Ramos (cell line): ENCODE measurements at regions not wholly inside any gene's neighbourhood (a gene's known extent, or its start where the extent isn't known, plus 50 kb on each side); places are given as distances from the start of the nearest gene placed in this dataset.
"Not testable (repeated sequence)": the region's sequence is repeated elsewhere in the genome, so short reads cannot be mapped to it uniquely, and the experiment has no call there.

Experiments used
- in situ Hi-C: fragments of 300-500 bp; cut with MboI; formaldehyde crosslinking; loops from one replicate; pipeline ENCODE4 v1.14.3; 2022; ENCODE audit warnings: low sequenced_read_pairs; ENCODE audit not compliant: unreplicated experiment

DNA sequence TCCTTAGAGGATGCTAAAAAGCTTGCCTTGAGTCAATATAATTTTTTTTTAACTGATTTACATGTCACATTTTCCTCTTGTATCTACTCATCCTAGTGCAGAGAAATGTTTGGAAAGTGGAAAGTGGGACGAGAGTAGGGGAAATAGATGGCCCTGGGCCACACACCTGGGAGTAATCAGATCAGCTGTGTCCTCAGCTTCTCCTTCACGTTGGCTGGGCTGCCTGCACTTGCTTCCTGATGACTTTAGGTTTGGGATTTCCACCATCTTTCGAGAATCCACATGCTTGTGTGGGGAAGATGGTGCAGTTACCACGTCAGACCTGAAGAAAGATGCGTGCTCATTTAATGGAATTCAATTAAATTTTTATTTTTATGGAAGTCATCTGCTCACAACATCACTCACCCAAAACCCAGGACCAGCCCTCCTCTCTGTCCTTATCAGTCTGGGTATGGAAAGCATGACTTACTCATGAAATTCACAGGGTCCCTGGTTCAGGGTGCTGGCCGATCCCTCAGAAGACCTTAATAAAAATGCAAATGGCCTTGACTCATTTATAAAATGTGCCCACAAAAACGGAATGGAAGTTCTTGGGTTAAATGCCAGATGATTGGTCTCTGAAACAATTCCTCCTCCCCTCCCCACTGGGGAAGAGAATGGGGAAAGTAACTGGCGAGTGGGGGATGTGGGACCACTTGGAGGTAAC lies 74.5 kb upstream of the TIAM2 start:
- in situ Hi-C loops, result loop anchor here (10.0 kb wide), 1 partner anchor 246 kb away; no protein-coding TSS in a partner anchor

DNA sequence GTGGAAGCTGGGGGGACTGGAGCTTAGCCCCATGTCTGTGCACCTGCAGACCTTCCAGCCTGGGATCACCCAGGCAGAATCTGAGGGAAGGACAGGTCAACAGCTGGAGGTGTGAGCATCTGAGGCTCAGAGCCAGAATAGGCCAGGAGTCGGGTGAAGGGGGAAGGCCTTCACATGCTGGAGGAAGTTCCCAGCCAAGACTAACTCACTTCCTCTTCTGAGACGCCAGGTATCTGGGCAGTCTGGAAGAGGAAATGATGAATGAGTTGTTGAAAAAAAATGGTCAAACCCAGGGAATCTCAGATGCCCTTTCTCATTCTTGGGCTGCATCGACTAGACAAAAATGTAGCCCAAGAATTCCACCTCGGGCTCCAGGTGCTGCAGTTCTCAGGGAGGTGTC lies 73.6 kb upstream of the TIAM2 start:
- in situ Hi-C loops, result loop anchor here (10.0 kb wide), 1 partner anchor 247 kb away; no protein-coding TSS in a partner anchor

DNA sequence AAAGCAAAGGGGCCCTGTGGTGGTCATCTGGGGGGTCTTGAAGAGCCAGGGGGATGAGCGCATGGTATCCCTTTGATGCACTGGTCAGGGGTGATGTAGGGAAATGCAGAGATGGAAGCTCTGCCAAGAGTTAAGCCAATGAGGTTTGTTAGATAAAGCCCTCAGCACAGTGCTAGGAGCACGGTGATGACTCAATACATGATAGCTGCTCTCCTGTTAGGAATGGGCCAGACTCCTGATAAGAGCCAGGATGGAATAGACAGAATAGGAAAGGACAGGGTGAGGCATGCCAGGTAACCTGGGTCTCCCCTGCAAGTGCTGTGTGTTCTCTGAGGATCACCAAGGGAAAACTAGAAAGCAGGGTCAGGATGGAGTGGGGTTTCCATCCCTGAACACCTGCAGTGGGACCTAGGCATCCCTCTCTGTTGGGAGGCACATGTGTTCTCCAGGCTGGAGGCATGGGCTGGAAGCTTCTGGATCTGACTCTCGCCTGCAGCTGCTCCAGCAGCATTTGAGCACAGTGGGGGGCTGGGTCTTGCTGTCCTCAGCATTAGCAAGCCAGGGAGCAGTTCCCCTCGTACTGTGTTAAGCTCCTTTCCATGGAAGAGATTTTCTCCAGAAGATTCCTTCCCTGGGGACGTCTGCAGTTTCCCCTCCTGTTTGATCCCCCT lies 71.8 kb upstream of the TIAM2 start:
- in situ Hi-C loops, result loop anchor here (10.0 kb wide), 1 partner anchor 249 kb away; no protein-coding TSS in a partner anchor

DNA sequence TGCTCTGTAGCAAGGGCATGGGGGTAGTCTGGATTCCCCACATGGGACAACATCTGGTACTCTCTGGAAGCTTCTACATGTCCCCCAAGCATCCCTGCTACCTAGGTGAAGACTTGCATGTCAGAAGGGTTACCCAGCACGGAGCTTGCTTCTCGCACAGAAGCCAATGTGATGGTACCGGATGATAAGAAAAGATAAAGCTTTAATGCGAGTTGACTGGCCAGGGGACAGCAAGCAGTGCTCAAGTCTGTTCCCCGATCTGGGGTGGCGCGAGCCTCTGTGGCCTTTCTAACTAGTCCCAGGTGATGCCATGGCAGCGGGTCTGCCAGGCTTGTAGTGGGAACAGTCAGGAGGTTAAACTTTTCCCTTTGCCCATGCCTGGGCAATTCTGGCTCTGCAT lies 70.0 kb upstream of the TIAM2 start:
- in situ Hi-C loops, result loop anchor here (10.0 kb wide), 1 partner anchor 250 kb away; no protein-coding TSS in a partner anchor

DNA sequence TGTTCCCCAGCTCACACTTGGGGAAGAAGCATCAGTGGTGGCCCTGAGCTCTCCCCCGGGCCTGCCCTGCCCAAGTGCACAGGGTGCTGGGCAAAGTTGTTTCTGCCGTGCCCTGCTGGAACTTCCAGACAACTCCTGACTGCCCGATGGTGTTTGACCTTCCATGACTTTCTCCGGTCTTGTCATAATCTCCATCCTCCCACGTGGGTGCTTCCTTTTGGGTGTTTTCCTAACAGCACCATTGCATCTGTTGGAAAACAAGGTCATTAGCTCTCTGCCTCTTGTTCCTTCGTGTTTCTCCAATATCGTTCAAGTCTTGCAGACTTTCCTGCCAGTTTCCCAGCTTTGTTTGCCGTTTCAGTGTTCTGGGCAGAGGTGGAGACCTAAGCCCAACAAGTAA lies 68.7 kb upstream of the TIAM2 start:
- in situ Hi-C loops, result loop anchor here (10.0 kb wide), 1 partner anchor 252 kb away; no protein-coding TSS in a partner anchor

DNA sequence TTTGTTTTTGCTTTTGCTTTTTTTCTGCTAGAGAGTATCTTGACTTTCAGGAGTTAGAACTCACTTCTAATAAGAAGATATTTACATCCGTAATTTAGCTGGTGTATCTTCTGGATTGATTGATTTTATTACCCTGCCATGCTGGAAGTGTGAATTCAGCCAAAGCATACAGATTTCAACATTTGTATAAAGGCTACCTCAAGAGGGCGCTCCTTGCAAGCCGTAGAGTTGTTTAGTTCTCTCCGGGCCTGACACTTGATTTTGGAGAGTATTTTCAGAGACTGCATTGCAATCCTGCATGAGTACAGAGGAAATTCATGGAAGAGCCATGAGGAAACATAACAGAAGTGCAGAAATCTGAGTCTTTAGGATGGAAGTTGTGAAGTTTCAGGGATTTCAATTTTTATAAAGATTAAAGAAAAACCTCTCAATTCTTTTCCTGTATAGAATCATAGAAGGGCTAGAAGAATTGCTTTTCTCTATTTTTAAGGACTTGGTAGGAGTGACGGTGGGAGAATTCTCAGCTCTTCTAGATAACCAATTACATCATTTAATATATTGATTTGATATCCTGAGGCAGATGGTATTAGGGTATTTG lies 66.7 kb upstream of the TIAM2 start:
- in situ Hi-C loops, result loop anchor here (10.0 kb wide), 1 partner anchor 254 kb away; no protein-coding TSS in a partner anchor

DNA sequence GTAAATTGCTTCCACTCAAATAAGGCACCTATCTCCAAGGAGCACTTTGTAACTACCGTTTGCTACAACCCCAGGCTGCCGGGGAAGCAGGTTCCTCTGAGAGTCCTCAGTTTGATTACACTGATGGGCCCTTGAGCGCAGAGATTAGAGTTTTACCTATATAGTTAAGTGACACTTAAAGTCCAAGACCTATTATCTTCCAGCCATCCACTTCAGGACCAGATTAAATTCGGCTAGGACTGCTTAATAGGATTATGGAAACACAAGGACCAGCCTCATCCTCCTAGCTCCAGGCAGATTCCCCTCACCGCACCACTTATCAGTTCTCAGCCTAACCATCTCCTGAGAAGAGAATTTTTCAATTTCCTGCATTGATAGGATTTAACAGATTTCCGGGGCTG lies 64.7 kb upstream of the TIAM2 start:
- in situ Hi-C loops, result loop anchor here (5.0 kb wide), 1 partner anchor 242 kb away; no protein-coding TSS in a partner anchor

DNA sequence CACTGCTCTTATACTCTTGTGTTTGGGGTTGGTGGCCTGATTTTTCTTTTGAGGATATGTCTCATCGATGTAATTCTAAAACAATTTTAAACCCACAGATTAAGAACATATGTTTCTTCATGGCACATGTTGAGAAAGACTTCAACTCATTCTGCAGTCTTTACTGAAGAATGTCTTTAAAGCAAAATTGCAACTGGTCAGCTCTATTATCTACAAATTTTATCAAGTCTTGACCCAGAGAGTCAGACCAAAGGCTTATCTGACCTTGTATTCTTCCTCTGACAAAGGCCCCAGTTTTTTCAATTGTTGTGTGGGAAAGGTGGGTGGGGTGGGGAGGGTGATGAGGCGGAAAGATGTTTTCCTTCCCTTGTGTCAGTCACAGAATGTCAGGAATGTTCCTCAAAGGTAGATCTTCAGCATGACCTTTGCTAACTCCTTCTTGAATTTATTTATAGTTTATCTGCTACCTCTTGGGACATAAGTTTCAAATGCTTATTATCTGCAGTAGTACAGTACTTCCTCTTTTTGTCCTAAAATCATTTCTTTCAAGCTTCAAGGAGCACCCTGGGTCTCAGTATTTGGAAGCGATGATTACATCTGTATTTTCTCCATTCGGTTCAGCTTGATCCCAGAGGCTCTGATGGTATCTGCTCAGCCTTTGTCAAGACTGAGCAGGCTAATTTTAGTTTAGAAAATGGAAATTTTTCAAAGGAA lies 63.2 kb upstream of the TIAM2 start:
- in situ Hi-C loops, result loop anchor here (5.0 kb wide), 1 partner anchor 240 kb away; no protein-coding TSS in a partner anchor

DNA sequence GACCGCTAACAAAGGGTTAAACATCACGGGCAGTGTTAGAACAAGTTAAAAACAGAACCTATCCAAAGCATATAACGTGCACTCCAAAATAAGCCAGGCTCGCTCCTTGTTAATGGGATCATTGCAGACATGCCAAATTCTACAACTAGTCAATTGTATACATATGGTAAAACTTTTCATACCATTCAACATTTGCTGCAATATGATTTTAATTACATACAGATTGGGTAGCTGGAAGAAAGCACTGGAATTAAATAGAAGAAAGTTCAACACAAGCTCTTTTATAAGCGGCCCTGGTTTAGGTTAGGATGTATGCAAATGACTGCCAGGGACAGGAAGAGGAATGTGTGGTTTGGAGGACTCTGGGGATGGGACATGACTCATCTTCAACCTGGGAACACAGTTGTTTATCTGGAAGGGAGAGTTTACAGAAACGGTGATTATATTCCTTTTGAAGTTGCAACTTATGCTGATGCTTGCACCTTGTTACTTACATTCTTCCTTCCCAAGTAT lies 62.5 kb upstream of the TIAM2 start:
- in situ Hi-C loops, result loop anchor here (5.0 kb wide), 1 partner anchor 240 kb away; no protein-coding TSS in a partner anchor

DNA sequence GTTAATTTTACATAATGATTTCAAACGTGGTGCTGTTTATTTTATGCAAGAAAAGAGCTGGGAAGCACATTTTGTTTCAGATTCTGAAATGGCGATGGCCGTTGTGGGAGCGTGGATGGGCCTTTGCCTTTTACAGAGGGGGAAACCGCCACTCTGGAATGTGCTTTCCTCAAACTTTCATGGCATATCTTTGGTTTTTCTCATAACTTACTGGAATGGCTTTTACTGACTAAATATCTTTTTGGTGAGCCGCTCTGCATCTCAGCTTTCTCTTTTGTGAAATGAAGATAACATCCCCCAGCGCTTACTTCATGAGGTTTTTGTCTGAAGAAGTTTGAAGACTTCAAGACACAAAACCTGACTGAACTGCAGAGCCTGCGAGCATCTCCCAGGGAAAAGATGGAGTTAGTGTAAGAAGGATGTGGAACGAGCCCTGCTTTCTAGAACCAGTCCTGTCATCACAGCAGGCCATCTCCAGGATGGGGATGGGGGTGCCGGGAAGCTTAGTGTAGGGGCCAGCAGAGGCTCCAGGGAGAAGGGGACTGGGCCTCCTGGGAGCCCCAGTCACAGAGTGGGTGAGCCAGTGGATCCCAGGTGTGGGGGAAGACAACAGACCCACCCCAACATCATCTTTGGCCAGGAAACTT lies 61.8 kb upstream of the TIAM2 start:
- in situ Hi-C loops, result loop anchor here (5.0 kb wide), 1 partner anchor 239 kb away; no protein-coding TSS in a partner anchor

DNA sequence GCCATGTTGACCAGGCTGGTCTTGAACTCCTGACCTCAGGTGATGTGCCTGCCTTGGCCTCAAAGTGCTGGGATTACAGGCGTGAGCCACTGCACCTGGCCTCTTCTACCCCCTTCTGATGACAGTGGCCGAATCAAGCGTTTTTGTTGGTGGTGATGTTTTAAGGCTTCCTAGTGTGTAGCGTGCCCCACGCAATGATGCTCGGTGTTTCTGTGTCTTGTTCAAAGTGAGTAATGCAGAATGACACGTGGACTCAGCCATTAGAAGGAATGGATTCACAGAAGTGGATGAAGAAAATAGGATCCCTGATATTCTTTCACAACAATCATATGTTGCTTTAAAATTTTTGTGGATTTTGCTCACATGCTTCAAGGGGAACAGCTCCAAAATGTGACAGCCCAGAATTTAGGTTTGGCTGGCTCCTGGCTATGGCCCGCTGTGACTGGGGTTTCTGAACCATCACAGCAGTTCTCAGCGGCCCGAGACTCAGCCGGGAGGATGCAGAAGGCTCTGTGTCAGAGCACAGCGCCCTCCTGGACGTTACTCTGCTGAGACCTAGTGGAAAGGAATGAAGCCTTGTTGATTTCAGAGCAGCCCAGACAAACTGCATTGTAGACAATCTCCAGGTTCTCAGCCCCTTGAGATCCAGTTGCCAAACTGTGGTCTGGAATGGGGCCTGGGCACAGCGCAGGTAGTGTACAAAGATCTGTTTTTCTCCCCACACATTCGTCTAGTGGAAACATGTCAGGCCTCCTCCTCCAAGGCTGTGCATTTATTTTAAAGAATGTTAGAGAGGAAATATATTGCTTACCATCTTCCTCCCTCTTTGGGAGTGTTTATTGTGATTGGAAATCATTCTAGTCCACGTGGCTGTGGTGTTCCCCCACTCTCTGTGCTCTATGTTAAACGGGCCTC lies 57.6 kb upstream of the TIAM2 start:
- in situ Hi-C loops, result no loop called here

DNA sequence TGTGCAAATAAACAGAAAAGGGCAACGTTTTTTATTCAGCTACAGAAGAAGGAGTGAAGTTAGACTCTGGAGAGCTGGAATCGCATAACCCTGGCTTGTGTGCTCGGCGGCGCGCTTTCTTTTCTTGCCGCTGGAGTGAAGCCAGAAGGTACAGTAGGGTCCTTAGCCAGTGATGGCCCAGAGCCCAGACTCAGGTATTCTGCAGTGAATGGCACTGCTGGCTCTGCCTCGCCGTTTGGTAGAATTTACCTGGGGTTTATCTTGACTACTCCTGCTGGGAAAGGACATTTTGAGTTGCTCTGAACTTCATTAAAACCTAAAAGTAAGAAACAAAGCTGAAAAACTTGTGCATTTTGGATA lies 56.9 kb upstream of the TIAM2 start:
- in situ Hi-C loops, result no loop called here

DNA sequence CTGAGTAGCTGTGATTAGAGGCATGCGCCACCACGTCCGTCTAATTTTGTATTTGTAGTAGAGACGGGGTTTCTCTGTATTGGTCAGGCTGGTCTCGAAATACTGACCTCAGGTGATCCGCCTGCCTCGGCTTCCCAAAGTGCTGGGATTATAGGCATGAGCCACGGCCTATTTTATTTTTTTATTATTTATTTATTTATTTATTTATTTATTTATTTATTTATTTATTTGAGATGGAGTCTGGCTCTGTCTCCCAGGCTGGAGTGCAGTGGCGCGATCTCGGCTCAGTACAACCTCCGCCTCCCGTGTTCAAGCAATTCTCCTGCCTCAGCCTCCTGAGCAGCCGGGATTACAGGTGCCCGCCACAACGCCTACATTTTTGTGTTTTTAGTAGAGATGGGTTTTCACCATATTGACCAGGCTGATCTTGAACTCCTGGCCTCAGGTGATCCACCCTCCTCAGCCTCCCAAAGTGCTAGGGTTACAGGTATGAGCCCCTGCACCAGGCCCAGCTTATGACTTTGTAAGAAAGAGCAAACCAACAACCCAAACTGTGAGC lies 56.3 kb upstream of the TIAM2 start:
- in situ Hi-C loops, result not testable (repeated sequence)

DNA sequence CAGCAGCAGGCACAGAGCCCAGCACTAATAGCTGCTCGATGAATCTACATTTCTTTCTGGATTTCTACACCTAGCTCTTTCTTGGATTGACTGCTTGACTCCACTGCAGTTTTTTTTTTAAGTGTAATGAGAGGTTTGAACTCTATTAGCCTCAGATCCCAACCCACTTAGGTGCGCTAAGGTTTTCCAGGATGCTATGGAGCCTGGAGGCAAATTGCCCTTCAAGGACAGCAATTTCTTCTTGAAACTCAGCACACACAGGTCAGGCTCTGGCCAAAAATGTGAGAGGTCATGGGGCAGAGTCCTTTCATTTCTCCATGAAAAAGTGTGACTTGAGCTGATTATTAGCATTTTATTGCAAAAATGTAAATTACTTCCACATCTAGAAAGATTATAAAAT lies 52.3 kb upstream of the TIAM2 start:
- in situ Hi-C loops, result no loop called here

DNA sequence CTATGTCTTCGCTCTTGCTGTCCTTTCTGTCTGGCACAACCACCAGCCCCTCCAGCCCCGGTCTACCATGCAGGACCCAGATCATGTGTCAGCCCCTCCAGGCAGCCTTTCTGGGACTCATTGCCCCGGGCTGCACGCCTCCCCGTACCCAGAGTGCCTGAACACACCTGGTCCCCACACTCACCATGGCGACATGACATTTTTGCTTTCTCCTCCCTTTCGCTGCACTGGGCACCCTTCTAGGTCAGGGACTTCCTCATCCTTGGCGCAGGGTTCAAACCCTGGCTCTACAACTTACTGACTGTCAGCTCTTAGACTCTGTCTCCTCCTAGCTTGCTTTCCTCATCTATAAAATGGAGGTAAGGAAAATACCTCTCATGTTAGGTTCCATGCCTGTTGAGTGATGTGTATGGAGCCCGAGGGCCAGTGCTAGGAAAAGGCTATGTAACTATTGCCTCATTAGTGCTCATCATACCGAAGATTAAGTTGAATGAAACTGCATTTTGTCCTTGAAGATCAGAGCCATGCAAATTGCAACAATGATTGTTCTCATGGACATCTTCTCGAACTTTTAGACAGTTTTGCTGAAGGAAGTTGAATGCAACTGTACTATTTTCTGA lies 49.7 kb upstream of the TIAM2 start:
- in situ Hi-C loops, result no loop called here
